Retina (tissue), 1 donor: ENCODE measurements at regions not wholly inside any gene's neighbourhood (a gene's known extent, or its start where the extent isn't known, plus 50 kb on each side); places are given as distances from the start of the nearest gene placed in this dataset.

Experiments used
- DNase-seq: peaks from one replicate; pipeline ENCODE4 v3.0.0-alpha.2; 2016

- DNase-seq: no peak
These were observed 347.2 kb upstream of the KLF6 start for GRCh38 chr10:4132216-4132556.

- no peak for DNase-seq
These were observed 346.6 kb upstream of the KLF6 start for GRCh38 chr10:4131407-4132215.

- DNase-seq: no peak
These were observed 345.7 kb upstream of the KLF6 start for GRCh38 chr10:4130685-4131084.

GRCh38 chr10:4129866-4130477 lies 345.0 kb upstream of the KLF6 start:
- no peak for DNase-seq

GRCh38 chr10:4127518-4128315 lies 342.7 kb upstream of the KLF6 start:
- no peak for DNase-seq

GRCh38 chr10:4125776-4126175 lies 340.8 kb upstream of the KLF6 start:
- DNase-seq: no peak

- no peak for DNase-seq
These were observed 336.7 kb upstream of the KLF6 start for GRCh38 chr10:4121502-4122380.

GRCh38 chr10:4120096-4120853 lies 335.3 kb upstream of the KLF6 start:
- no peak for DNase-seq

- no peak for DNase-seq
These were observed 334.1 kb upstream of the KLF6 start for GRCh38 chr10:4119107-4119506.

- DNase-seq: no peak
These were observed 332.6 kb upstream of the KLF6 start for GRCh38 chr10:4117604-4118003.

- DNase-seq: no peak
These were observed 326.6 kb upstream of the KLF6 start for GRCh38 chr10:4111643-4112042.

- no peak for DNase-seq
These were observed 324.5 kb upstream of the KLF6 start for GRCh38 chr10:4109469-4109868.

- no peak for DNase-seq
These were observed 323.7 kb upstream of the KLF6 start for GRCh38 chr10:4108693-4109092.

- DNase-seq: no peak
These were observed 322.4 kb upstream of the KLF6 start for GRCh38 chr10:4107285-4107851.

- no peak for DNase-seq
These were observed 318.6 kb upstream of the KLF6 start for GRCh38 chr10:4103603-4104002.

- DNase-seq: no peak
These were observed 317.9 kb upstream of the KLF6 start for GRCh38 chr10:4102802-4103344.

- no peak for DNase-seq
These were observed 317.1 kb upstream of the KLF6 start for GRCh38 chr10:4101918-4102654.

- DNase-seq: no peak
These were observed 315.4 kb upstream of the KLF6 start for GRCh38 chr10:4100380-4100779.

GRCh38 chr10:4099202-4099601 lies 314.2 kb upstream of the KLF6 start:
- DNase-seq: no peak

- no peak for DNase-seq
These were observed 310.3 kb upstream of the KLF6 start for GRCh38 chr10:4095166-4095917.
